GM12892 (cell line): ENCODE measurements at regions not wholly inside any gene's neighbourhood (a gene's known extent, or its start where the extent isn't known, plus 50 kb on each side); places are given as distances from the start of the nearest gene placed in this dataset.

Source experiments
- POLR2A ChIP-seq: IDR thresholded peaks from 2 replicates; pipeline ENCODE4 v1.6.1; 2011; ENCODE audit warnings: low read depth, low read length, control low read depth
- POLR2AphosphoS5 ChIP-seq: IDR thresholded peaks from 2 replicates; pipeline ENCODE4 v1.6.1; 2011; ENCODE audit warnings: low read depth, low read length, control low read depth
- TAF1 ChIP-seq: IDR thresholded peaks from 2 replicates; pipeline ENCODE4 v1.6.1; 2011; ENCODE audit warnings: low read depth, mild to moderate bottlenecking, control low read depth, low read length, borderline replicate concordance

- TF ChIP-seq TAF1 (no peak), POLR2A (no peak), POLR2AphosphoS5 (no peak)
Observed at GRCh38 chr2:142415461-142415860, 284.6 kb upstream of the LRP1B start.
